ENCODE measurements at regions not wholly inside any gene's neighbourhood (a gene's known extent, or its start where the extent isn't known, plus 50 kb on each side); places are given as distances from the start of the nearest gene placed in this dataset.
"Not testable (repeated sequence)": the region's sequence is repeated elsewhere in the genome, so short reads cannot be mapped to it uniquely, and the experiment has no call there.

GRCh38 chr17:34015253-34015652 lies 239.8 kb upstream of the CCL2 start:
- DNase-seq (ENCODE audit: low spot score) = no peak

GRCh38 chr17:34024386-34024785 lies 230.7 kb upstream of the CCL2 start:
- no peak for DNase-seq (ENCODE audit: low spot score)

- DNase-seq (ENCODE audit: low spot score) = peak; percentile 70
These were observed 230.1 kb upstream of the CCL2 start for GRCh38 chr17:34024806-34025551.

GRCh38 chr17:34030601-34031000 lies 224.5 kb upstream of the CCL2 start:
- not testable (repeated sequence) for DNase-seq (ENCODE audit: low spot score)

GRCh38 chr17:34032305-34032704 lies 222.8 kb upstream of the CCL2 start:
- not testable (repeated sequence) for DNase-seq (ENCODE audit: low spot score)

GRCh38 chr17:34038786-34039185 lies 216.3 kb upstream of the CCL2 start:
- DNase-seq (ENCODE audit: low spot score) = not testable (repeated sequence)

GRCh38 chr17:34039213-34039612 lies 215.9 kb upstream of the CCL2 start:
- not testable (repeated sequence) for DNase-seq (ENCODE audit: low spot score)

GRCh38 chr17:34039759-34040555 lies 215.1 kb upstream of the CCL2 start:
- not testable (repeated sequence) for DNase-seq (ENCODE audit: low spot score)

- no peak for DNase-seq (ENCODE audit: low spot score)
These were observed 209.1 kb upstream of the CCL2 start for GRCh38 chr17:34045990-34046389.

- peak; percentile 86 for DNase-seq (ENCODE audit: low spot score)
These were observed 204.0 kb upstream of the CCL2 start for GRCh38 chr17:34051046-34051445.

- DNase-seq (ENCODE audit: low spot score) = no peak
These were observed 200.6 kb upstream of the CCL2 start for GRCh38 chr17:34054495-34054894.

- no peak for DNase-seq (ENCODE audit: low spot score)
These were observed 199.5 kb upstream of the CCL2 start for GRCh38 chr17:34055606-34056005.

- DNase-seq (ENCODE audit: low spot score) = no peak
These were observed 195.5 kb upstream of the CCL2 start for GRCh38 chr17:34059423-34060220.

GRCh38 chr17:34066528-34066927 lies 188.6 kb upstream of the CCL2 start:
- DNase-seq (ENCODE audit: low spot score) = no peak

GRCh38 chr17:34067011-34067410 lies 188.1 kb upstream of the CCL2 start:
- DNase-seq (ENCODE audit: low spot score) = no peak

GRCh38 chr17:34068571-34068970 lies 186.5 kb upstream of the CCL2 start:
- DNase-seq (ENCODE audit: low spot score) = no peak

- DNase-seq (ENCODE audit: low spot score) = no peak
These were observed 184.4 kb upstream of the CCL2 start for GRCh38 chr17:34070712-34071111.

- no peak for DNase-seq (ENCODE audit: low spot score)
These were observed 183.1 kb upstream of the CCL2 start for GRCh38 chr17:34071886-34072420.

- no peak for DNase-seq (ENCODE audit: low spot score)
These were observed 180.0 kb upstream of the CCL2 start for GRCh38 chr17:34075076-34075475.

- no peak for DNase-seq (ENCODE audit: low spot score)
These were observed 178.1 kb upstream of the CCL2 start for GRCh38 chr17:34076743-34077631.

- DNase-seq (ENCODE audit: low spot score) = peak; percentile 65
These were observed 173.8 kb upstream of the CCL2 start for GRCh38 chr17:34081269-34081668.

Measured in D341Med (cell line).